GM18519 (cell line): ENCODE measurements at regions not wholly inside any gene's neighbourhood (a gene's known extent, or its start where the extent isn't known, plus 50 kb on each side); places are given as distances from the start of the nearest gene placed in this dataset.
"Not testable (repeated sequence)": the region's sequence is repeated elsewhere in the genome, so short reads cannot be mapped to it uniquely, and the experiment has no call there.

Source experiments
- ATAC-seq: cut with Tn5 transposase; IDR thresholded peaks from one replicate; pipeline ENCODE4 v1.9.1; 2021; ENCODE audit warnings: mild to moderate bottlenecking, moderate library complexity; ENCODE audit not compliant: unreplicated experiment, low FRiP score

DNA sequence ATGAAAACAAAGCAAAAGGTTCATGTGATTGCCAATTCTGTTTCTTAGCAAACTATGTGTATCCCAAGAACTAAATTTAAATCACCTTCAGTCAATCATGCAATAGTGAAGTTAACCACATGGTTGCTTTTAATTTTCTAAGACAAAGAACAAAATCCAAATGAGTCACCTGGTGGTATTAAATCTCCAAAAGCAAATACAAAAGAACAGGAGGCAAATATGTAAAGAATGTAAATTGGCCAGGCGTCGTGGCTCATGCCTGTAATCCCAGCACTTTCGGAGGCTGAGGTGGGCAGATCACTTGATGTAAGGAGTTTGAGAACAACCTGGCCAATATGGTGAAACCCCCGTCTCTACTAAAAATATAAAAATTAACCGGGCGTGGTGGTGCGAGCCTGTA, 54.2 kb upstream of the PIK3R4 start:
- ATAC-seq = no peak

DNA sequence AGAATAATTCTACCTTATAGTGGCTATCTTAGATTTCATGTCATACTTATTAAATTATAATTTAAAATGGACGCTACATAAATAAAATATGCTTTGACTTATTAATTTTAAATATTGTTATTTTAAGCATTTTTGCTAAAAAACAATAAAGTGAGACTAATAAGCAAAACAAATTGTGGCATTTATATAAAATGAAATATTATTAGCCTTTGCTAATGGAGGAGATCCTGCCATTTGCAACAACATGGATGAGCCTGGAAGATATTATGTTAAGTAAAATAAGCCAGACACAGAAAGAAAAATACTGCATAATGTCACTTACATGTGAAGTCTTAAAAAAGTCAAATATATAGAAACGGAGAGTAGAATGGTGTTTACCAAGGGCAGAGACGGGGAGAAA, 54.8 kb upstream of the PIK3R4 start:
- ATAC-seq = no peak

GRCh38 chr3:130811557-130811956, 64.9 kb upstream of the PIK3R4 start:
- ATAC-seq = no peak

GRCh38 chr3:130814691-130815472, 68.3 kb upstream of the PIK3R4 start:
- no peak for ATAC-seq

DNA sequence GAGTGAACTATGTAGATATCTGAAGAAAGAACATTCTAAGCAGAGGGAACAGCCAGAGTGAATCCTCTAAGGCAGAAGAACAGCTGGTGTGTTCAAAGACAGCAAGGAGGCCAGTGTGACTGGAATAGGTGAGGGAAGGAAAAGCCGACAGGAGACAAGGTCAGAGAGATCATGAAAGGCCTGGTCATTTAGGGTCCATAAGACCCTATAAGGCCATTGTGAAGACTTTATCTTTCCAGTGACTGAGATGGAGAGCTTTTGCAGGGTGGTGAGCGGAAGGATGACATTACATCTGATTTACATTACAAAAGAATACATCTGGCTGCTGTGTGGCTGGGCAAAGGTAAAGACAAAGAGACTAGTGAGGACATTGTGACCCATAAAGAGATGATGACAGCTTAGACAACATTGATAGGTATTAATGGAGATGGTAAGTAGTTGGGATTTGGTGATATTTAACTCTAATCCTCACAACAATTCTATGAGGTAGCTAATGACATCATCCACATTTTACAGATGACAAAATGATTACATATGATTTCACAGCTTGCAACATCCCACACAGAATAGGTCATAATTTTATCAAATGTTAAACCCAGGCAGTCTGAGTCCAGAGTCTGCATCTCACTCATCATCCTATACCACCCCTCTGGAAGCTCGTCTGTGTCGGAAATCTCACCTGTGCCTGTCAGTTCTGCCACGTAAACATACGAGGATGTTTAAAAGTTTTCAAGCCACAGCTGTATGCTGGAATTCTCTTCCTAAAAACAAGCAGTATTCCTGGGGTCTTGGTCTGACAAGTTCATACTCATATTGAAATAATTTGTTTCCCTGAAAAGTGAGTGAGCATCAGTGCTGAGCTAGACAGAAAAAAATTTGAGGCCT, 70.2 kb upstream of the PIK3R4 start:
- ATAC-seq = no peak

- ATAC-seq = not testable (repeated sequence)
Observed at GRCh38 chr3:130818066-130818465, 71.4 kb upstream of the PIK3R4 start.

GRCh38 chr3:130820976-130821375, 72.9 kb upstream of the ATP2C1 start:
- ATAC-seq = no peak

- ATAC-seq = no peak
Observed at GRCh38 chr3:130821806-130822205, 72.1 kb upstream of the ATP2C1 start.

GRCh38 chr3:130823241-130823884, 70.5 kb upstream of the ATP2C1 start:
- ATAC-seq = no peak

DNA sequence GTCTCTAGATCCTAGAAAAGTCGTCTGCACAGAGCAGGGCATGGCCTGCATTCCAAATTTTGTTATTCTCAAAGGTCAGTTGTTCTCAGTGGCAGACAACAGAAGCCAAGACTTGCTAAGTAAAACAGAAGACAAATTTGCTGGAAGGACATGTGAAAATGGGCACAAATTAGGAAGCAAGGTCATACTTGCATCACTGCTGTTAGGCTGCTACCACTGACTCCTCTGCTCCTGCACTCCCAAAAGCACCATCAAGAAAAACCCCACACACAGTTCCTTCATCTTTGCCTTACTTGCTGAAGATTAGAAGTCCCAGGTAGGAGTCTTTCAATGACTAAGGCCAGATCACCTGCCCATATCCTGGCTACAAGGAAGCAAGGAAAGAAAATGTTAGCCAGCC, 69.9 kb upstream of the ATP2C1 start:
- no peak for ATAC-seq

DNA sequence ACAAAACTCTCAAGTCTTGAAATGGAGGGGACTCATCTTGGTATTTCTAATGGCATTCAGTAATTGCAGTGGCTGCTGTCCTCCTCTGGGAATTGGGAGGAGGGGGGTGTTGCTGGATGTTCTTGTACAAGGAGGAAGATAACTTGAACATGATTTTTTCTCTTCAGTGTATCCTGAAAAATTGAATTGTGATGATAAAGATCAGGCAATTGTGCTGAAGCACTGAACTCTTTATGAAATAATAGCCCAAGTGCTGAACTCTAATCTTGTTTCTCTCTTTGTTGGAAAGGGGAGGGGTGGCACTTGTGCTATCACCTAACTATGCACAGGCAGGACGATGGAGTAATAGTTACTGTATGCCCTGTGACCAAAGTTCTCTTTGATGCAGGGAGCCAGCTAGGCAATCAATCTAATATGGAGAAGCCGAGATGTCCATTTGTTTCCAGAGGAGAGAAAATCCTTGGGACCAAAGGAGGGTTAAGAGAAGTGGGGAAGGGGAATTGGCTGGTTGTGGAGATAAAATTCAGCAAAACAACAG, 68.1 kb upstream of the ATP2C1 start:
- ATAC-seq = no peak

DNA sequence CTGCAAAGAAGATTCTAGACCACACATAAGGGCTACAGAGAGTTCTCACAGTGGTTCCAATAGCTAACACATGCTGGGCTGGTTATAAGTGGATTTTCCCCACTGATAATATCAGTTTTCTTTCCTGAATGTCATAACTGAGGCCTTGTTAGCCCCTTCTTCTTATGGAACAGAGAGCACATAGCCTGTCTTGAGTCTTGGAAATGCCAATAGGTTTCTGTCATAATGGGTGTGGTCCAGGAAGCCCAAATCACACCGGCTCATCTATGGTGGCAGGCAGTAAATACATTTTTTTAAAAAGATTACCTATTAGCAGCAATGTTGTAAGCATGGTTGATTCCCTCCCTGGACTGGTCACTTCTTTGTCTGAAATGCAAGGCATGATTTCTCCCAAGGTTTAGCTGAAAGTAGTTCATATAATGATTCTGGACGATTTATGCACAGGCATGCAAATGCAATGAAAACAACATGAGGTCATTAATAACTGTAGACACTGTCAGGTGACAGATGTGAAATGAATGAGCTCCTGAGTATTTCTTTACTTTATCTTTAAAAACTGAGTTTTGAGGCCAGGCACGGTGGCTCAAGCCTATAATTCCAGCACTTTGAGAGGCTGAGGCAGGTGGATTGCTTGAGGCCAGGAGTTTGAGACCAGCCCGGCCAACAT, 67.2 kb upstream of the ATP2C1 start:
- ATAC-seq = no peak

DNA sequence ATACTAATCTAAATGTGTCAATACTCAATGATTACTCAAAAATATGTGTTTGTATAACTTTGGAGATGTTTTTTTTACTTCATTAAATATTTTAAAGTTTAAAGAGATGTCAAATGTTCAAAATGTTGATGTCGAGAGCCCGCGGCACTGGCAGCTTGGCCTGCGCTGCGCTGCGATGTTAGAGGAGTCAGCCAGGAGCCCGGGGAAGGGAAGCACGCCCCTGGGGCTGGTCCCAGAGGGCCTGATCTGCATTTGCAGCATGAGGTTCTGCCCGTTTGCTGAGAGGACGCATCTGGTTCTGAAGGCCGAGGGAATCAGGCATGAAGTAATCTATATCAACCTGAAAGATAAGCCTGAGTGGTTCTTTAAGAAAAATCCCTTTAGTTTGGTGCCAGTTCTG, 66.4 kb upstream of the ATP2C1 start:
- ATAC-seq = no peak

DNA sequence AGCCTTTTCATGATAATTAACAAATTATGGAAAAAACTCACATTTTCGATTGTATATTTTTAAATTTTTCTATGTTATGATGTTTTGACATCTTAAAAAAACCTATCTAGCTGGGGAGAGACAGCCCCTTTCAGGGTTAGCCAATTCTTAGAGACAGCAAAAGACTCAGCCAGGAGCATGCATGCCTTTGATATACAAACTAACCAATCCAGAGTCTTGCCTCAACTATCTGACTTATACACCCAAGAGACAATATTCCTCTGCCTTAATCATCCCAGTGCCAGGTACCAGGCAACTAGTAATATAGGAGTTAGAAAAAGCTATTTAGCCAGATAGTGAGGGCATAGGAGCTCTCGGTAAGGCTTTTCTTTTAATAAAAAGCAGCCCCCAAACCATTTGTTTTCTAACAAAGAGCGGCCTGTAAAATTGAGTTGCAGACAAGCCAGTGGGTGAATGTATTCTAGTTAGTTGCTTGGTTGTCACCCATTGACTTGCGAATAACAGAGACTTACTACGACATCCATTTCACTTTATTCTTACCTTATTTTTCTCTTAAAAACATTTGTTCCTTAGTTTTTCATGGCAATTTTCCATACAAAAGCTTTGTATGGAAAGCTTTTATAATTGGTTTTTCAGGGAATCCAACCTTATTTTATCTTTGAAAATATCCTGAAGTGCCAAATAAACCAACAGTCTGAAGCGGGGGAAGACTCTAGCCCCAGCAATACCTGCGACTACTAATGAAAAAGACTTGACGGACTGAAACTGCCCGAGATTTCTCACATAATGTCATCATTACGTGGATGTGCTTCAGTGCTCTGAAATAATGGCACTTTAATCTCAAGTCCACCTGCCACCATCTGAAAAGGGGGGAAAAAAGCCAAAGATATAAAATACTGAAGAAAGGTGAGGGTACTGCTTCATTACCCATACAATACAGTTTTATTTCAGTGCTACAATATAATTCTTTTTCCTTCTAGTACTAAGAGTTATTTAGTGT, 64.6 kb upstream of the ATP2C1 start:
- no peak for ATAC-seq

GRCh38 chr3:130831719-130832400, 62.0 kb upstream of the ATP2C1 start:
- ATAC-seq = no peak

GRCh38 chr3:130832401-130832746, 61.5 kb upstream of the ATP2C1 start:
- not testable (repeated sequence) for ATAC-seq

DNA sequence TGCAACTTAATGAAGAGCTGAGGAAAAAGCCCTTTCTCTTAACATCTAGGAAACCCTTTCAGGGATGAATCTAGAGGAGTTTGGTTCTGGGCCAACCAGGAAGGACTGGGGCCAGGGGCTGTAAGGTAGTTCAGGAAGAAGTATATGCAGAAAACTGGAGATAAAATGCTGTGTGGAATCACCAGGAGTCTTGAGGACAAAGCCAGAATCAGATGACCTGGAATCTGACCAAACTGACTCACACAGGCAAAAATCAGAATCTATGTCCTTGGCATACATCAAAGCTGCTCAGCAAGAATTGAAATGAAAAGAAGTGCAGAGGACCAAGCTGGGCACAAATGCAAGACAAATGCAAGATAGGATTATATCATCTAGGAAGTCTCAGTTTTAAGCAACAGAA, 59.4 kb upstream of the ATP2C1 start:
- no peak for ATAC-seq

DNA sequence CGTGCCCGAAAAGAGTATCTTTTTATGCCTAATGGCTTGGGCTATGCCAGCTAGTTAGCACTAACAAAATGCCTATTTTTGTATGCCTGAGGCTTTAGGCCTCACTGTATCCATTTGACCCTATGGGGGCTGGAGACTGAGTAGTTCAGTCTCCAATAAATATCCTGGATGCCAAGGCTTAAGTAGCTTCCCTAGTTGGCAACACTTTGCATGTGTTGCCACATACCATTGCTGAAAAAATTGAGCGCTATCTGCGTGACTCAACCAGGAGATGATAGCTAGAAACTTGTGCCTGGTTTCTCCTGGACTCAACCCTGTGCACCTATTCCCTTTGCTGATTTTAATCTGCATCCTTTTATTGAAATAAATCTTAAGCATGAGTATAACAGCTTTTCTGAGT, 58.4 kb upstream of the ATP2C1 start:
- ATAC-seq = no peak
